HUES48 (cell line): ENCODE measurements at regions not wholly inside any gene's neighbourhood (a gene's known extent, or its start where the extent isn't known, plus 50 kb on each side); places are given as distances from the start of the nearest gene placed in this dataset.

Experiments used
- H3K27ac ChIP-seq: one replicate; pipeline ENCODE4 v1.7.0; 2013; ENCODE audit warnings: low read depth, low read length, inconsistent platforms
- H3K27me3 ChIP-seq: 2 replicates; pipeline ENCODE4 v1.6.1; 2013; ENCODE audit warnings: mild to moderate bottlenecking, low read length; ENCODE audit not compliant: control insufficient read depth, insufficient read depth
- H3K36me3 ChIP-seq: 2 replicates; pipeline ENCODE4 v1.6.1; 2013; ENCODE audit warnings: low read length; ENCODE audit not compliant: control insufficient read depth, insufficient read depth
- H3K4me1 ChIP-seq: 2 replicates; pipeline ENCODE4 v1.6.1; 2013; ENCODE audit warnings: mild to moderate bottlenecking, low read length; ENCODE audit not compliant: control insufficient read depth, insufficient read depth
- H3K4me3 ChIP-seq: 2 replicates; pipeline ENCODE4 v1.5.1; 2013; ENCODE audit warnings: mild to moderate bottlenecking, low read depth, low read length
- H3K9ac ChIP-seq: 2 replicates; pipeline ENCODE4 v1.6.1; 2013; ENCODE audit warnings: mild to moderate bottlenecking, low read depth, low read length, moderate library complexity
- H3K9me3 ChIP-seq: 2 replicates; pipeline ENCODE4 v1.6.1; 2013; ENCODE audit warnings: low read length; ENCODE audit not compliant: control insufficient read depth, insufficient read depth

DNA sequence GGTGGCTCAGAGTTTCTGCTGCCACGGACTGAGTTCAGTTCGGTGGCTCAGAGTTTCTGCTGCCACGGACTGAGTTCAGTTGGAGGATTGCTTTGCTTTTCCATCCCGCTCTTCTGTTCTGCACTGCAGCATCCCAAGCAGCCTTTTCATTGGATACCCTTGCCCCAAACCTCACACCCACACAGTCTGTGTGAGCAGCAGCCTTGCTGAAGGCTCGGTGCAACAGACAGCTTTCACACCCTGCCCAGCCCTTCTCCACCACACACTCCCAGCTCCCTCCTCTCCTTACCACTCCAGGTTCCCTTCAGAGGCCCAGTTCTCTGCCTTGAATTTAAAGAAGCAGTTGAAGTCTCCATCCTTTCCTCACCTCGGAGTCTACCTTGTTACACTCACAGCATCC is 52.5 kb upstream of the CHD6 start:
- H3K9ac ChIP-seq = no peak overlapping the region
- peaks cover 3% of the 10 kb centered on the region; the same call in 1 of the 2 replicates for H3K4me1 ChIP-seq
- no peaks in the 10 kb centered on the region for H3K36me3 ChIP-seq
- no peak overlapping the region for H3K4me3 ChIP-seq
- H3K27me3 ChIP-seq = no peaks in the 10 kb centered on the region
- H3K9me3 ChIP-seq = no peaks in the 10 kb centered on the region
- no peak overlapping the region for H3K27ac ChIP-seq

GRCh38 chr20:41669708-41670263 is 51.6 kb upstream of the CHD6 start:
- Histone ChIP-seq H3K4me1 (peaks cover 3% of the 10 kb centered on the region; the same call in 1 of the 2 replicates), H3K27ac (no peak overlapping the region), H3K9me3 (no peaks in the 10 kb centered on the region), H3K36me3 (no peaks in the 10 kb centered on the region), H3K4me3 (no peak overlapping the region), H3K27me3 (no peaks in the 10 kb centered on the region), H3K9ac (no peak overlapping the region)

DNA sequence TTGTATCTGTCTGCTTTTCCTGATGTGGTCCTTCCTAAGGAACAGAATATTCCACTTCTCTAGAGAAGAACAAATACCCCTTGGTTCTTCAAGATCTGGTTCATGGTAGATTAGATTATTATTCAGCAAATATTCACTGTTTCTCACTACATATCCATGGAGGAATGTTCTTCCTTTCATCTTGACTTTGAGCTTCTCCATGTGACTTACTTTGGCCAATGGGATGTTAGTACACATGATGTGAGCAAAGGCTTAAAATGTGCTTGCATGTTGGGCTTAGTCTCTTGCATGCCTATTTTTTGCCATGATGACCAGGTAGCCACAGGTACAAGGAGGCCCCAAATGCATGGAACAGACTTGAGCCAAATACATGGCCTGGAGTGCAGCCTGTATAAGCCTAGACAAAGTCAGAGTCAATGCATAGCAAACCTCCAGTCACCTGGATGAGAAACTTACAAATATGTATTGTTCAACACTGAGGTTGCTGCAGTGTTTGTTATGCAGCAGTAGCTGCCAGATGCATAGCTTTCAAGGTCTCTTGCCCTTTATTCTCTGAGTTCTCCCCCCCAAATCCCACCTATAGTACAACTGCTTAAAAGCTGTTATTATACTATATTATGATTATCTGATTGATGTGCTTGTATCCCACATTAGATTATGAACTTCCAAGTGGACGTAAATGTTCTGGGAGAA is 50.0 kb upstream of the CHD6 start:
- H3K9me3 ChIP-seq = no peaks in the 10 kb centered on the region
- no peak overlapping the region for H3K27ac ChIP-seq
- H3K9ac ChIP-seq = no peak overlapping the region
- H3K36me3 ChIP-seq = no peaks in the 10 kb centered on the region
- H3K4me1 ChIP-seq = peaks cover 3% of the 10 kb centered on the region; the same call in 1 of the 2 replicates
- no peak overlapping the region for H3K4me3 ChIP-seq
- H3K27me3 ChIP-seq = no peaks in the 10 kb centered on the region
